ENCODE measurements at regions not wholly inside any gene's neighbourhood (a gene's known extent, or its start where the extent isn't known, plus 50 kb on each side); places are given as distances from the start of the nearest gene placed in this dataset.

DNA sequence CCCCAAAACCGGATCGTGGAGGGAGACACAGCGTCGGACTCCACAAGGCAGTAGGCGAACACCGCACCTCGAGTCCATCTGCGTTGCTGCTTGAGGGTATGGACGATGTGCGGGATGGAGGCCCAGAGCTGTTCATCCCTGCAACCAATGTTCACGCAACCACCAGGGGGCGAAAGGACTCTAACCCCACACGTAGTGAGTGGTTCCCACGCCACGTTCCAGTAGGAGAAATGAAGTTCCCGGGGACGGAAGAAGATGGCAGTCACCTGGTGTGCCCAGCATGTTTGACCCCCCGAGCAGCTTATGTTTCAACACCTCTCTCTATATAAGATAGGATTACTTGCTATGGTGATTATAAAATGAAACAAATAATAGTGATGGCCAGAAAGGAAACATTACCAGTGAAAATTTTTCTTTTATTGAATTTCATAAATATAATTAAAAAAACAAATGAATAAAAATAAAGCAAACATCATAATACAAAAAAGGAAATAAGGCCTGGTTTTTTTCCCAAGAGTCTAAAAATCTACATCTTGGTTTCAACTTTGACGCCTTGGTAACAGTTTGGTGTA lies 184.3 kb downstream of the SH3BP4 start:
- TF ChIP-seq, protein P1, sequence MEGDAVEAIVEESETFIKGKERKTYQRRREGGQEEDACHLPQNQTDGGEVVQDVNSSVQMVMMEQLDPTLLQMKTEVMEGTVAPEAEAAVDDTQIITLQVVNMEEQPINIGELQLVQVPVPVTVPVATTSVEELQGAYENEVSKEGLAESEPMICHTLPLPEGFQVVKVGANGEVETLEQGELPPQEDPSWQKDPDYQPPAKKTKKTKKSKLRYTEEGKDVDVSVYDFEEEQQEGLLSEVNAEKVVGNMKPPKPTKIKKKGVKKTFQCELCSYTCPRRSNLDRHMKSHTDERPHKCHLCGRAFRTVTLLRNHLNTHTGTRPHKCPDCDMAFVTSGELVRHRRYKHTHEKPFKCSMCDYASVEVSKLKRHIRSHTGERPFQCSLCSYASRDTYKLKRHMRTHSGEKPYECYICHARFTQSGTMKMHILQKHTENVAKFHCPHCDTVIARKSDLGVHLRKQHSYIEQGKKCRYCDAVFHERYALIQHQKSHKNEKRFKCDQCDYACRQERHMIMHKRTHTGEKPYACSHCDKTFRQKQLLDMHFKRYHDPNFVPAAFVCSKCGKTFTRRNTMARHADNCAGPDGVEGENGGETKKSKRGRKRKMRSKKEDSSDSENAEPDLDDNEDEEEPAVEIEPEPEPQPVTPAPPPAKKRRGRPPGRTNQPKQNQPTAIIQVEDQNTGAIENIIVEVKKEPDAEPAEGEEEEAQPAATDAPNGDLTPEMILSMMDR (IDR thresholded peaks at IDR 0.05; ENCODE audit: control extremely low read depth in 1 of 3, insufficient read depth in 1 of 3, low read depth in 1 of 3, low read length in 3 of 3), result peak; percentile 69 to 91 (median 84)
- peak; percentile 86 to 88 for TF ChIP-seq RAD21 (IDR thresholded peaks at IDR 0.05 in 1 of 2, conservative IDR thresholded peaks at IDR 0.05 in 1 of 2; ENCODE audit: low read depth in 2 of 2, low read length in 2 of 2)
- no peak for TF ChIP-seq POLR2AphosphoS5 (IDR thresholded peaks at IDR 0.05; ENCODE audit: low read depth, low read length)
- TF ChIP-seq POLR2A (IDR thresholded peaks at IDR 0.05; ENCODE audit: control extremely low read depth in 1 of 2, low read depth in 2 of 2, low read length in 2 of 2), result no peak
- TF ChIP-seq JUN (IDR thresholded peaks at IDR 0.05; ENCODE audit: low read depth, low read length), result no peak
- TF ChIP-seq, protein P2, sequence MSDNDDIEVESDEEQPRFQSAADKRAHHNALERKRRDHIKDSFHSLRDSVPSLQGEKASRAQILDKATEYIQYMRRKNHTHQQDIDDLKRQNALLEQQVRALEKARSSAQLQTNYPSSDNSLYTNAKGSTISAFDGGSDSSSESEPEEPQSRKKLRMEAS (IDR thresholded peaks at IDR 0.05), result peak; percentile 40; the same call in 1 of the 2 replicates
- TF ChIP-seq SRF (IDR thresholded peaks at IDR 0.05; ENCODE audit: low read depth, low read length), result no peak
- TF ChIP-seq SIN3A (conservative IDR thresholded peaks at IDR 0.05 in 1 of 2, IDR thresholded peaks at IDR 0.05 in 1 of 2; ENCODE audit: low read depth in 1 of 2, low read length in 2 of 2), result no peak
- TF ChIP-seq ZNF274 (IDR thresholded peaks at IDR 0.05; ENCODE audit: borderline replicate concordance, extremely low read depth, low read length), result no peak
- peak; percentile 62; the same call in 1 of the 2 replicates for TF ChIP-seq YY1 (IDR thresholded peaks at IDR 0.05; ENCODE audit: low read depth, low read length)
- no peak for TF ChIP-seq EP300 (IDR thresholded peaks at IDR 0.05; ENCODE audit: borderline replicate concordance in 1 of 2, low read depth in 2 of 2, low read length in 2 of 2)
- no peak for TF ChIP-seq RXRA (IDR thresholded peaks at IDR 0.05; ENCODE audit: insufficient read depth, low read depth, low read length)
- no peak for TF ChIP-seq SP4 (IDR thresholded peaks at IDR 0.05; ENCODE audit: low read length)
